IPS DF 19.7 (cell line): ENCODE measurements at regions not wholly inside any gene's neighbourhood (a gene's known extent, or its start where the extent isn't known, plus 50 kb on each side); places are given as distances from the start of the nearest gene placed in this dataset.
"Not testable (repeated sequence)": the region's sequence is repeated elsewhere in the genome, so short reads cannot be mapped to it uniquely, and the experiment has no call there.

ENCODE experiments used
- DNase-seq: peaks from one replicate; pipeline ENCODE4 v3.0.0-alpha.2; 2013; ENCODE audit warnings: low read depth, low spot score

GRCh38 chr5:105931881-105932421 is 1738.8 kb downstream of the EFNA5 start:
- DNase-seq, result no peak

GRCh38 chr5:105929858-105930257 is 1740.9 kb downstream of the EFNA5 start:
- DNase-seq, result no peak

GRCh38 chr5:105924366-105924765 is 1746.4 kb downstream of the EFNA5 start:
- DNase-seq, result no peak

- no peak for DNase-seq
These were observed 1748.2 kb downstream of the EFNA5 start for GRCh38 chr5:105922574-105922973.

- no peak for DNase-seq
These were observed 1748.7 kb downstream of the EFNA5 start for GRCh38 chr5:105922080-105922479.

- no peak for DNase-seq
These were observed 1753.5 kb downstream of the EFNA5 start for GRCh38 chr5:105917189-105917588.

- DNase-seq, result no peak
These were observed 1763.7 kb downstream of the EFNA5 start for GRCh38 chr5:105907016-105907415.

- no peak for DNase-seq
These were observed 1765.3 kb downstream of the EFNA5 start for GRCh38 chr5:105905392-105905791.

GRCh38 chr5:105903069-105903468 is 1767.7 kb downstream of the EFNA5 start:
- DNase-seq, result no peak

- no peak for DNase-seq
These were observed 1771.0 kb downstream of the EFNA5 start for GRCh38 chr5:105899726-105900125.

- DNase-seq, result no peak
These were observed 1772.6 kb downstream of the EFNA5 start for GRCh38 chr5:105898183-105898582.

- no peak for DNase-seq
These were observed 1785.5 kb downstream of the EFNA5 start for GRCh38 chr5:105885266-105885665.

GRCh38 chr5:105882956-105883481 is 1787.7 kb downstream of the EFNA5 start:
- no peak for DNase-seq

- DNase-seq, result no peak
These were observed 1792.3 kb downstream of the EFNA5 start for GRCh38 chr5:105878402-105878801.

GRCh38 chr5:105877592-105877991 is 1793.1 kb downstream of the EFNA5 start:
- DNase-seq, result no peak

GRCh38 chr5:105874316-105874715 is 1796.4 kb downstream of the EFNA5 start:
- no peak for DNase-seq

GRCh38 chr5:105872569-105873270 is 1798.0 kb downstream of the EFNA5 start:
- DNase-seq, result no peak

GRCh38 chr5:105868038-105868780 is 1802.5 kb downstream of the EFNA5 start:
- no peak for DNase-seq

- no peak for DNase-seq
These were observed 1804.9 kb downstream of the EFNA5 start for GRCh38 chr5:105865834-105866233.

- DNase-seq, result not testable (repeated sequence)
These were observed 1811.4 kb downstream of the EFNA5 start for GRCh38 chr5:105859350-105859749.

GRCh38 chr5:105849701-105850100 is 1821.0 kb downstream of the EFNA5 start:
- no peak for DNase-seq

- no peak for DNase-seq
These were observed 1829.9 kb downstream of the EFNA5 start for GRCh38 chr5:105840800-105841199.

- DNase-seq, result no peak
These were observed 1833.8 kb downstream of the EFNA5 start for GRCh38 chr5:105836887-105837286.
